ENCODE measurements at regions not wholly inside any gene's neighbourhood (a gene's known extent, or its start where the extent isn't known, plus 50 kb on each side); places are given as distances from the start of the nearest gene placed in this dataset.
"Not testable (repeated sequence)": the region's sequence is repeated elsewhere in the genome, so short reads cannot be mapped to it uniquely, and the experiment has no call there.

DNA sequence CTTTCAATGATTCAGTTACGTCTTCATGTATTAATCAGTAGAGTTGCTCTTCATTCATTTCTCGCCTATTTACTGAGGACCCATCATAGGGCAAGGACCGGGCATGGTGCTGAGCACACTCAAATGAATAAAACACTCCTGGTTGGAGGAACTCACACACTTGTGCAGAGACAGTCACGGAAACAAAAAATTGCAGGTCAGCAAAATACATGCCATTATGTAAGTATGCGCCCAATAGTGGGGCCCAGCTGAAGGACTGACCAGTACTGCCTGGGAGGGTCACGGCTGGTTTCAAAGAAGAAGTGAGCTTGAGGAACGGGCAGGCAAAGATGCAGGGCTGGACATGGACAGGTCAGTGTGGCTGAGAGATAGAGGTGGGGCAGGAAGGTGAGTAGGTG lies 102.9 kb downstream of the DDX1 start:
- H3K27ac ChIP-seq = no peak overlapping the region
- TF ChIP-seq, protein P1, sequence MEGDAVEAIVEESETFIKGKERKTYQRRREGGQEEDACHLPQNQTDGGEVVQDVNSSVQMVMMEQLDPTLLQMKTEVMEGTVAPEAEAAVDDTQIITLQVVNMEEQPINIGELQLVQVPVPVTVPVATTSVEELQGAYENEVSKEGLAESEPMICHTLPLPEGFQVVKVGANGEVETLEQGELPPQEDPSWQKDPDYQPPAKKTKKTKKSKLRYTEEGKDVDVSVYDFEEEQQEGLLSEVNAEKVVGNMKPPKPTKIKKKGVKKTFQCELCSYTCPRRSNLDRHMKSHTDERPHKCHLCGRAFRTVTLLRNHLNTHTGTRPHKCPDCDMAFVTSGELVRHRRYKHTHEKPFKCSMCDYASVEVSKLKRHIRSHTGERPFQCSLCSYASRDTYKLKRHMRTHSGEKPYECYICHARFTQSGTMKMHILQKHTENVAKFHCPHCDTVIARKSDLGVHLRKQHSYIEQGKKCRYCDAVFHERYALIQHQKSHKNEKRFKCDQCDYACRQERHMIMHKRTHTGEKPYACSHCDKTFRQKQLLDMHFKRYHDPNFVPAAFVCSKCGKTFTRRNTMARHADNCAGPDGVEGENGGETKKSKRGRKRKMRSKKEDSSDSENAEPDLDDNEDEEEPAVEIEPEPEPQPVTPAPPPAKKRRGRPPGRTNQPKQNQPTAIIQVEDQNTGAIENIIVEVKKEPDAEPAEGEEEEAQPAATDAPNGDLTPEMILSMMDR (IDR thresholded peaks at IDR 0.05) = no peak
- no peak for TF ChIP-seq ZFX (IDR thresholded peaks at IDR 0.05; ENCODE audit: borderline replicate concordance)

DNA sequence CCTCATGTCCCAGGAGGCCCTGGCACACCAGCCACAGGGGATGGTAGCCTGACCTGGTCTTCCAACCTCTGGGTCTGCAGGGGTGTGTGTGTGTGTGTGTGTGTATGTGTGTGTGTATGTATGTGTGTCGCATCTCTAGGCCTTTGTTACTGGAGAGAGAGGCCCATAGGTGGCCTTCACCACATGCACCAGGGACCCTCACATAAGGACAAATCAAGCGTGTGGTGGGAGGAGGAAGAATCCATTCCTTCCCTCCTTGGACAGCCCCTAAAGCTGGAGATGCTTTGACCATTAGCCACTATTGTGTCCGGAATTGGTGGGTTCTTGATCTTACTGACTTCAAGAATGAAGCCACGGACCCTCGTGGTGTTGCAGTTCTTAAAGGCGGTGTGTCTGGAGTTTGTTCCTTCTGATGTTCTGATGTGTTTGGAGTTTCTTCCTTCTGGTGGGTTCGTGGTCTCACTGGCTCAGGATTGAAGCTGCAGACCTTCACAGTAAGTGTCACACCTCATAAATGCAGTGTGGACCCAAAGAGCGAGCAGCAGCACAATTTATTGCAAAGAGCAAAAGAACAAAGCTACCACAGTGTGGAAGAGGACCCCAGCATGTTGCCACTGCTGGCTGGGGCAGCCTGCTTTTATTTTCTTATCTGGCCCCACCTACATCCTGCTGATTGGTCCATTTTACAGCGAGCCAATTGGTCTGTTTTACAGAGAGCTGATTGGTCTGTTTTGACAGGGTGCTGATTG lies 104.1 kb downstream of the DDX1 start:
- H3K27ac ChIP-seq = no peak overlapping the region
- TF ChIP-seq, protein P1 (IDR thresholded peaks at IDR 0.05) = no peak
- no peak for TF ChIP-seq ZFX (IDR thresholded peaks at IDR 0.05; ENCODE audit: borderline replicate concordance)

DNA sequence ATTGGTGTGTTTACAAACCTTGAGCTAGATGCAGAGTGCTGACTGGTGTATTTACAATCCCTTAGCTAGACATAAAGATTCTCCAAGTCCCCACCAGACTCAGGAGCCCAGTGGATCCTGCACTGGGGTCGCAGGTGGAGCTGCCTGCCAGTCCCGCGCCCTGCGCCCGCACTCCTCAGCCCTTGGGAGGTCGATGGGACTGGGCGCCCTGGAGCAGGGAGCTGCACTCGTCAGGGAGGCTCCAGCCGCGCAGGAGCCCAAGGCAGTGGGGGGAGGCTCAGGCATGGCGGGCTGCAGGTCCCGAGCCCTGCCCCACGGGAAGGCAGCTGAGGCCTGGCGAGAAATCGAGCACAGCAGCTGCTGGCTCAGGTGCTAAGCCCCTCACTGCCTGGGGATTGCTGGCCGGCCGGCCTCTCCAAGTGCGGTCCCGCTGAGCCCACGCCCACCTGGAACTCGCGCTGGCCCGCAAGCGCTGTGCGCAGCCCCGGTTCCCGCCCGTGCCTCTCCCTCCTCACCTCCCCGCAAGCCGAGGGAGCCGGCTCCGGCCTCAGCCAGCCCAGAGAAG lies 105.0 kb downstream of the DDX1 start:
- not testable (repeated sequence) for H3K27ac ChIP-seq

DNA sequence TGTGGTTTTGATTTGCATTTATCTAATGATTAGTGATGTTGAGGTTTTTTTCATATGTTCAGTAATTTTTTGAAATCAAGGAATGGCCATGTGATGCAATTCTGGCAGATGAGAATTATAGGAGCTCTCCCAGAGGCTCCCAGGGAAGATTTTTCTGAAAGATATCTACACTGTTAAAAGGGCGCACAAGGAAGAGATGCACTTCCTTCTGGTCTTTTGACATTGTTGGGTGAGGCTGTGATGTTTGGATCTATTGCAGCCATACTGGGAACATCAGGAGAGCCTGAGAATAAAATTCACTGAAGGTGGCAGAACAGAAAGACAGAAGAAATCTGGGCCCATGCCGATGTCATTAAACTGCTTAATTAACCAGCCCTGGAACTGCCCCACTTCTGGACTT lies 108.5 kb downstream of the DDX1 start:
- no peak overlapping the region for H3K27ac ChIP-seq
- TF ChIP-seq, protein P1 (IDR thresholded peaks at IDR 0.05) = no peak
- TF ChIP-seq ZFX (IDR thresholded peaks at IDR 0.05; ENCODE audit: borderline replicate concordance) = no peak

DNA sequence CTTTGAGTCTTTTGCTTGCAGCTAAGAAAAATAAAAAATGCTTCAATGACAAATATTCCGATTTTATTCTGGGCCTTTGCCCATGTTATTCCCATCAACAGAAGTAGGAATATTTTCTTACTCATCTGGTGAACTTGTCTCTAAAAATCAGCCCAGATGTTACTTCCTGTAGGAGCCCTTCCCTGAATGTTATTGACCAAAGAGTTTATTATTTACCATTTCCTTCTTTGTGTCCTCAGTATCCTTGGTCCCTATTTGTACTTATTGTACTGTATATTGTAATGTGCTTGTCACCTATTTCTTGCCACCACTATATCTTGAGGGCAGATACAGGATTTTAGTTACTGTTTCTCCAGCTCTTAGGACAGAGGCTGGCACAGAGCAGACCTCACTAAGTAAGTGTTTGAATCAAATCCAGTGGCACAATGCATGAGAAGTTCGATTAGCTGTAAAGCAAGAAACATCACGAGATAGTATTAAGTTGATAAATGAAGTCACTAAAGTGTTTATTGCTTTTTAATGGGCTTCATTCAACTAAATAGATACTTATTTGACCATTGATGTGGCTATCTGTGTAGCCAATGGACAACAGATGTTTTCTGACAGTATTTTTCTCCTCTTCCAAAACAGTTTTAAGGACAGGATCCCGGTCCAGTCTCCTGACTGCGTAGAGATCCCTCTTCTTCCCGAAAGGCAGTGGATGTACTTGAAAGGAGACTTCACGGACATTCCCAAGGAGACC lies 109.1 kb downstream of the DDX1 start:
- TF ChIP-seq ZFX (IDR thresholded peaks at IDR 0.05; ENCODE audit: borderline replicate concordance) = no peak
- TF ChIP-seq, protein P1 (IDR thresholded peaks at IDR 0.05) = no peak
- no peak overlapping the region for H3K27ac ChIP-seq

DNA sequence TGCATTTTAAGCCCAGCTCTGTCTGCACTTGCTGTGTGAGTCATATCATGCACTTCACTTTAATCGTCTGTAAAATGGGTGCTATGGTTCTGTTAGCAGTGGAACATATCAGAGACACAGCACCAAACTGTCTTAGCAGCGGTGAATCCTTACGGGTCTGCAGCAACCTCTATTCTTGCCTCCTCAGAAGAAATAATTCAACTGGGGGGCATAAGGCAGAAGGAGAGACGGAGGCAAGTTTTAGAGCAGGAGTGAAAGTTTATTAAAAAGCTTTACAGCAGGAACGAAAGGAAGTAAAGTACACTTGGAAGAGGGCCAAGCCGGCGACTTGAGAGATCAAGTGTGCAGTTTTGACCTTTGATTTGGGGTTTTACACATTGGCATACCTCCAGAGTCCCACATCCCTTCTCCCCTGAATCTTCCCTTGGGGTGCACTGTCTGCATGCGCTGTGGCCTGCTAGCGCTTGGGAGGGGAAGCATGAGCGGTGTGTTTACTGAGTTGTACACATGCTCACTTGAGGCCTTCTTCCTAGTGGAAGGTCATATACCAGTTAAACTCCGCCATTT lies 109.8 kb downstream of the DDX1 start:
- no peak overlapping the region for H3K27ac ChIP-seq
- TF ChIP-seq, protein P1 (IDR thresholded peaks at IDR 0.05) = no peak
- TF ChIP-seq ZFX (IDR thresholded peaks at IDR 0.05; ENCODE audit: borderline replicate concordance) = no peak

DNA sequence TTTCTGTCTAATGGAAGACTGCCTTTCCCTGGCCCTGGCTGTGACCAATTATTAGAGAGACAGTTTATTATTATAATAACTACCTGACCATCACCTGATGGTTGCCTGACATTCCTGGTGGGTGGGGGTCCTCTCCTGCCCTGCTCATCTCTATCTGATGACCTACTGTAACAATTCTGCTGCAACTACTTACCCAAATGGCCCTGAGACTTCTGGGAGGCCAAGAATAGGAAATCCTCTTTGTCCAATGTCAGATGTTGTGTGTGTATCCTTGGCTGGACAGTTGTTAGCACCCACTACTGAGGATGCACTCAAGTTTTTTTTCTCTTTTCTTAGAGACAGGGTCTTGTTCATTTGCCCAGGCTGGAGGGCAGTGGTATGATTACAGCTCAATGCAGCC lies 110.3 kb downstream of the DDX1 start:
- no peak overlapping the region for H3K27ac ChIP-seq

More for the DNA sequence above, 110.3 kb downstream of the DDX1 start:
- TF ChIP-seq, protein P1 (IDR thresholded peaks at IDR 0.05) = no peak
- no peak for TF ChIP-seq ZFX (IDR thresholded peaks at IDR 0.05; ENCODE audit: borderline replicate concordance)

Data from 22Rv1 (cell line).